HepG2 (cell line): ENCODE measurements at regions not wholly inside any gene's neighbourhood (a gene's known extent, or its start where the extent isn't known, plus 50 kb on each side); places are given as distances from the start of the nearest gene placed in this dataset.

Source experiments
- ATAC-seq: fragments of 200-7000 bp; cut with Tn5 transposase; 3 replicates; pipeline ENCODE4 v1.9.1; 2020; ENCODE audit warnings: mild to moderate bottlenecking, moderate library complexity
- BruUV-seq: library from RNA; stranded (reverse); fragments of 400-500 nt; replicated peaks from 2 replicates; lab custom pipeline; 2021; lab: Mats Ljungman, UMichigan
- CTCF ChIA-PET: fragments of 300-600 bp; formaldehyde crosslinking; extraction: SDS; loops from one replicate; lab custom pipeline; 2021; ENCODE audit warnings: low total read pairs, inconsistent platforms, low intra/inter-chr PET ratio; lab: Yijun Ruan, JAX
- POLR2A ChIA-PET: fragments of 350-600 bp; sonication (Branson Sonifier 250); formaldehyde crosslinking; loops from one replicate; lab custom pipeline; 2020; ENCODE audit warnings: antibody characterized with exemption, inconsistent platforms; lab: Yijun Ruan, JAX
- DNase-seq: peaks from one replicate; pipeline ENCODE4 v3.0.0-alpha.2; 2015; ENCODE audit warnings: low spot score
- FAIRE-seq: peaks from 3 replicates; lab custom pipeline; 2011; peaks lifted over from hg19 to GRCh38; lab: Jason Lieb, UNC
- H2AFZ ChIP-seq: one replicate; pipeline ENCODE4 v1.6.1; 2011; ENCODE audit warnings: low read length, inconsistent platforms
- H3K27ac ChIP-seq: fragments of 300-600 bp; 3 replicates; pipeline ENCODE4 v1.8.0; 2011; ENCODE audit warnings: mixed run types, mild to moderate bottlenecking, mixed read lengths, low read length, inconsistent platforms; ENCODE audit not compliant: insufficient read depth; ENCODE audit errors: extremely low read length
- H3K27me3 ChIP-seq, 2 experiments: fragments of 200-600 bp in 1 of 2; 2 replicates in 1 of 2; 3 replicates in 1 of 2; pipeline versions ENCODE4 v1.6.0 to v1.8.0; 2011; ENCODE audit warnings: low read length in 2 of 2, mild to moderate bottlenecking in 2 of 2, moderate library complexity in 2 of 2, inconsistent platforms in 1 of 2; ENCODE audit not compliant: insufficient read depth in 2 of 2, control insufficient read depth in 1 of 2
- H3K36me3 ChIP-seq, 2 experiments: fragments of 200-600 bp in 1 of 2; replicated peaks in 1 of 2; 2 replicates in 1 of 2; 3 replicates in 1 of 2; pipeline versions ENCODE4 v1.5.1 to v1.8.0; 2011; ENCODE audit warnings: low read length in 2 of 2, inconsistent platforms in 1 of 2; ENCODE audit not compliant: insufficient read depth in 2 of 2, control insufficient read depth in 1 of 2
- H3K4me1 ChIP-seq: 2 replicates; pipeline ENCODE4 v1.5.1; 2012; ENCODE audit warnings: low read length, inconsistent platforms; ENCODE audit not compliant: insufficient read depth
- H3K4me2 ChIP-seq: 2 replicates; pipeline ENCODE4 v1.6.0; 2011; ENCODE audit warnings: low read depth, low read length, inconsistent platforms
- H3K4me3 ChIP-seq, 3 experiments: fragments of 200-600 bp in 1 of 3; sonication (generic), shearing (Covaris generic) in 1 of 3; replicated peaks in 1 of 3; 2 replicates each; pipeline ENCODE4 v1.5.1; 2011 to 2016; ENCODE audit warnings: low read length in 3 of 3, inconsistent platforms in 2 of 3, low read depth in 2 of 3, mild to moderate bottlenecking in 2 of 3, control low read depth in 1 of 3, mixed read lengths in 1 of 3; ENCODE audit not compliant: insufficient read depth in 1 of 3
- H3K79me2 ChIP-seq: one replicate; pipeline ENCODE4 v1.6.1; 2011; ENCODE audit warnings: low read length, inconsistent platforms; ENCODE audit not compliant: insufficient read depth
- H3K9ac ChIP-seq: 2 replicates; pipeline ENCODE4 v1.6.0; 2011; ENCODE audit warnings: mild to moderate bottlenecking, low read depth, low read length, inconsistent platforms; ENCODE audit not compliant: insufficient read depth
- H3K9me3 ChIP-seq: 2 replicates; pipeline ENCODE4 v1.5.1; 2012; ENCODE audit warnings: mild to moderate bottlenecking, low read length
- H4K20me1 ChIP-seq: 2 replicates; pipeline ENCODE4 v1.6.0; 2011; ENCODE audit warnings: inconsistent platforms, mild to moderate bottlenecking, low read length, moderate library complexity; ENCODE audit not compliant: insufficient read depth
- ATM ChIP-seq: fragments of 450-650 bp; IDR thresholded peaks from 2 replicates; pipeline ENCODE4 v1.7.1; 2017; ENCODE audit warnings: mild to moderate bottlenecking, borderline replicate concordance
- BHLHE40 ChIP-seq: IDR thresholded peaks from 2 replicates; pipeline ENCODE4 v1.6.1; 2011; ENCODE audit warnings: low read length, improper control_type of control experiment
- CEBPB ChIP-seq: IDR thresholded peaks from 2 replicates; pipeline ENCODE4 v1.6.1; 2011; ENCODE audit warnings: low read depth, low read length, improper control_type of control experiment, borderline replicate concordance
- JDP2 ChIP-seq: sonication (generic); formaldehyde crosslinking; IDR thresholded peaks from 2 replicates; pipeline ENCODE4 v1.8.1; 2022; ENCODE audit warnings: missing genetic modification reagents, borderline replicate concordance
- ZNF615 ChIP-seq: sonication (generic); formaldehyde crosslinking; IDR thresholded peaks from 2 replicates; pipeline ENCODE4 v1.5.0; 2020; ENCODE audit warnings: mild to moderate bottlenecking, missing genetic modification reagents, borderline replicate concordance
- whole genome bisulfite sequencing: methylation state at CpG from one replicate; pipeline ENCODE4 v1.1.6; 2017; ENCODE audit warnings: low lambda C conversion rate; 5-methylcytosine and 5-hydroxymethylcytosine counted together
- in situ Hi-C: cut with HindIII; loops from 2 replicates; pipeline ENCODE4 v1.10.0; 2017; ENCODE audit warnings: low pct_unique_long_range_greater_than_20kb; ENCODE audit not compliant: extremely low pct_ligation_motif_present
- intact Hi-C: fragments of 100-400 bp; cut with micrococcal nuclease; formaldehyde crosslinking; loops from one replicate; pipeline ENCODE4 v1.10.0; 2022; ENCODE audit not compliant: unreplicated experiment
- TF ChIP-seq, protein P1 (sequence below): sonication (generic); formaldehyde crosslinking; IDR thresholded peaks from 2 replicates; pipeline ENCODE4 v1.4.0; 2020; ENCODE audit warnings: missing genetic modification reagents, borderline replicate concordance
- TF ChIP-seq, protein P2 (sequence below): sonication (generic); formaldehyde crosslinking; IDR thresholded peaks from 2 replicates; pipeline ENCODE4 v1.4.0; 2020; ENCODE audit warnings: missing genetic modification reagents
- TF ChIP-seq, protein P3 (sequence below): sonication (generic); formaldehyde crosslinking; IDR thresholded peaks from 2 replicates; pipeline ENCODE4 v1.5.1; 2020; ENCODE audit warnings: mild to moderate bottlenecking, missing genetic modification reagents
- TF ChIP-seq, protein P4 (sequence below): sonication (generic); formaldehyde crosslinking; IDR thresholded peaks from 2 replicates; pipeline ENCODE4 v1.4.0; 2020; ENCODE audit warnings: missing genetic modification reagents, mild to moderate bottlenecking, borderline replicate concordance

DNA sequence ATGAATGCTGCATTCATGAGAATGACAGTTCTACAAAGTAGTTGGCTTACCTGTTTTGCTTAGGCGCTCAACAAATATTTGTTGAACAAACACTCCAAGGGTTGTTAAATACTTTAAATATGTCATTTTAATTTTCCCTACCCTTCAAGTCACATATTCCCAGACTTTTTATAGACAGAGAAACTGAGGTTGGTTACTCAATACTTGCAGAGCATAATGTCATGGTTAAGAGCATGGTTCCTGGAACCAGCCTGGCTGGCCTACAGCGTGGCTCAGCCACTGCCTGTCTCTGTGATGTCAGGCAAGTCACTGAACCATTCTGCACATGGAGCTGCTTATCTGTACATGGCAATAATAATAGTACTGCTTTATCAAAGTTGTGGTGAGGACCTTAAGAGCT is 120.0 kb upstream of the STK17B start (continued):
- TF ChIP-seq, protein P1, sequence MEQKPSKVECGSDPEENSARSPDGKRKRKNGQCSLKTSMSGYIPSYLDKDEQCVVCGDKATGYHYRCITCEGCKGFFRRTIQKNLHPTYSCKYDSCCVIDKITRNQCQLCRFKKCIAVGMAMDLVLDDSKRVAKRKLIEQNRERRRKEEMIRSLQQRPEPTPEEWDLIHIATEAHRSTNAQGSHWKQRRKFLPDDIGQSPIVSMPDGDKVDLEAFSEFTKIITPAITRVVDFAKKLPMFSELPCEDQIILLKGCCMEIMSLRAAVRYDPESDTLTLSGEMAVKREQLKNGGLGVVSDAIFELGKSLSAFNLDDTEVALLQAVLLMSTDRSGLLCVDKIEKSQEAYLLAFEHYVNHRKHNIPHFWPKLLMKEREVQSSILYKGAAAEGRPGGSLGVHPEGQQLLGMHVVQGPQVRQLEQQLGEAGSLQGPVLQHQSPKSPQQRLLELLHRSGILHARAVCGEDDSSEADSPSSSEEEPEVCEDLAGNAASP (CRISPR knock-in tag), result no peak
- no peak for TF ChIP-seq JDP2 (CRISPR knock-in tag)
- no peak for TF ChIP-seq ZNF615 (CRISPR knock-in tag)
- no peak for TF ChIP-seq ATM
- no peak for TF ChIP-seq CEBPB

DNA sequence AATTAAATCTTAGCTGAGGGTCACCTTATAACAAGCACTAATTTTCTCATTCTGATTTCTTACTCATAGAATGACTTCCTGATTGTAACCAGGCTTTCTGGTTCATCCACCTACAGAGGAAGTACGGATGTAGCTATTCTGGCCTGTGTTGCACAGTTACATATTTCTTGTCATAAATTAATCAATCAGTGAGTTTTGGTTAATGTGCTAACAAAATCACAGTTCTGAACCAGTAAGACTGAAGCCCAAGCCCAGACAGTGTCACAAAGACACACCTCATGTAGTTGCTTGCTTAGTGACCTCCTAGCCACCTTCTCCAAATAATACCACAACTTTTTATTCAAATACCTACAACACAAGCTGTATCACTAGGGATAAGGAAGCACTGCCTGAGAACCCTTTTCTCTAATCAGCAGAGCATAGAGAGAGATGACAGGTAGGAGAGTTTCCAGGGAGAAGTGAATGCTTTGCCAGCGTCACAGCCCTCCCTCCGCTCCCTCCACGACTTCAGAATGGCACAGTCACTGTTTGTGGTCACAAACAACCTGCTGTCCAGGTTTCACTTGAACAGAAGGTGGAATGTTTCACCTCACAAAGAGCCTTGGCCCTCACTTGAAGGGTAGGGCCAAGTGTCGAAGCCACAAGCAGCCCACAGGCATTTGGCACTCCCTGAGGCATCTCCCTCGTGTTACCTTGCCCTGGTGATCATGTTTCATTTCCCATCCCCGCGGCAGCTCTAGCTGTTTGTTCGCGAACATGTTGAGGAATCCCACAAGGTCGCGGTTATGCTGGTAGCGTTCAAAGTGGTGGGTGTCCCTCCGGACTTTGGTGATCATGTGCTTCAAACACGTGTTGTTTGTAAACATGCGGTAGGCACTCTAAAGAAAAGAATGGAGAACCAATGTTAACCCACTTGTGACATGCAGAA is 120.8 kb upstream of the STK17B start:
- Histone ChIP-seq H3K36me3 (no peaks in the 10 kb centered on the region), H3K27ac (no peak overlapping the region), H2AFZ (no peak overlapping the region), H3K4me1 (no peaks in the 10 kb centered on the region), H3K9ac (no peak overlapping the region), H3K27me3 (no peaks in the 10 kb centered on the region), H3K4me3 (no peak overlapping the region), H3K79me2 (no peaks in the 10 kb centered on the region), H3K4me2 (no peak overlapping the region), H3K9me3 (no peaks in the 10 kb centered on the region), H4K20me1 (no peaks in the 10 kb centered on the region)
- no TSS peak for BruUV-seq
- FAIRE-seq, result peak; percentile 47
- peak; percentile 12 for DNase-seq
- 46% methylated on average over 16 of the region's 16 CpGs for WGBS
- ATAC-seq, result peak; percentile 53
- ChIA-PET POLR2A (no interaction called here), CTCF (no interaction called here)
- in situ Hi-C loops (loop anchor here (10.0 kb wide), 1 partner anchor 163 kb away; no protein-coding TSS in a partner anchor), intact Hi-C loops (no loop called here)
- TF ChIP-seq, protein P2, sequence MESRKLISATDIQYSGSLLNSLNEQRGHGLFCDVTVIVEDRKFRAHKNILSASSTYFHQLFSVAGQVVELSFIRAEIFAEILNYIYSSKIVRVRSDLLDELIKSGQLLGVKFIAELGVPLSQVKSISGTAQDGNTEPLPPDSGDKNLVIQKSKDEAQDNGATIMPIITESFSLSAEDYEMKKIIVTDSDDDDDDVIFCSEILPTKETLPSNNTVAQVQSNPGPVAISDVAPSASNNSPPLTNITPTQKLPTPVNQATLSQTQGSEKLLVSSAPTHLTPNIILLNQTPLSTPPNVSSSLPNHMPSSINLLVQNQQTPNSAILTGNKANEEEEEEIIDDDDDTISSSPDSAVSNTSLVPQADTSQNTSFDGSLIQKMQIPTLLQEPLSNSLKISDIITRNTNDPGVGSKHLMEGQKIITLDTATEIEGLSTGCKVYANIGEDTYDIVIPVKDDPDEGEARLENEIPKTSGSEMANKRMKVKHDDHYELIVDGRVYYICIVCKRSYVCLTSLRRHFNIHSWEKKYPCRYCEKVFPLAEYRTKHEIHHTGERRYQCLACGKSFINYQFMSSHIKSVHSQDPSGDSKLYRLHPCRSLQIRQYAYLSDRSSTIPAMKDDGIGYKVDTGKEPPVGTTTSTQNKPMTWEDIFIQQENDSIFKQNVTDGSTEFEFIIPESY (CRISPR knock-in tag), result peak; percentile 69; the same call in 1 of the 2 replicates
- TF ChIP-seq, protein P3, sequence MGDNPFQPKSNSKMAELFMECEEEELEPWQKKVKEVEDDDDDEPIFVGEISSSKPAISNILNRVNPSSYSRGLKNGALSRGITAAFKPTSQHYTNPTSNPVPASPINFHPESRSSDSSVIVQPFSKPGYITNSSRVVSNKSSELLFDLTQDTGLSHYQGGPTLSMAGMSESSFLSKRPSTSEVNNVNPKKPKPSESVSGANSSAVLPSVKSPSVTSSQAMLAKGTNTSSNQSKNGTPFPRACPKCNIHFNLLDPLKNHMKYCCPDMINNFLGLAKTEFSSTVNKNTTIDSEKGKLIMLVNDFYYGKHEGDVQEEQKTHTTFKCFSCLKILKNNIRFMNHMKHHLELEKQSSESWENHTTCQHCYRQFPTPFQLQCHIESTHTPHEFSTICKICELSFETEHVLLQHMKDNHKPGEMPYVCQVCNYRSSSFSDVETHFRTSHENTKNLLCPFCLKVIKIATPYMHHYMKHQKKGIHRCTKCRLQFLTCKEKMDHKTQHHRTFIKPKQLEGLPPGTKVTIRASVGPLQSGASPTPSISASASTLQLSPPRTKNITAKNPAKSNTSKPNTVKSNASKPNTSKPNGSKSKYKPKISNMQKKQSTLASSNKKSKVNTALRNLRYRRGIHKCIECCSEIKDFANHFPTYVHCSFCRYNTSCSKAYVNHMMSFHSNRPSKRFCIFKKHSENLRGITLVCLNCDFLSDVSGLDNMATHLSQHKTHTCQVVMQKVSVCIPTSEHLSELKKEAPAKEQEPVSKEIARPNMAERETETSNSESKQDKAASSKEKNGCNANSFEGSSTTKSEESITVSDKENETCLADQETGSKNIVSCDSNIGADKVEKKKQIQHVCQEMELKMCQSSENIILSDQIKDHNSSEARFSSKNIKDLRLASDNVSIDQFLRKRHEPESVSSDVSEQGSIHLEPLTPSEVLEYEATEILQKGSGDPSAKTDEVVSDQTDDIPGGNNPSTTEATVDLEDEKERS (CRISPR knock-in tag), result no peak
- TF ChIP-seq, protein P4, sequence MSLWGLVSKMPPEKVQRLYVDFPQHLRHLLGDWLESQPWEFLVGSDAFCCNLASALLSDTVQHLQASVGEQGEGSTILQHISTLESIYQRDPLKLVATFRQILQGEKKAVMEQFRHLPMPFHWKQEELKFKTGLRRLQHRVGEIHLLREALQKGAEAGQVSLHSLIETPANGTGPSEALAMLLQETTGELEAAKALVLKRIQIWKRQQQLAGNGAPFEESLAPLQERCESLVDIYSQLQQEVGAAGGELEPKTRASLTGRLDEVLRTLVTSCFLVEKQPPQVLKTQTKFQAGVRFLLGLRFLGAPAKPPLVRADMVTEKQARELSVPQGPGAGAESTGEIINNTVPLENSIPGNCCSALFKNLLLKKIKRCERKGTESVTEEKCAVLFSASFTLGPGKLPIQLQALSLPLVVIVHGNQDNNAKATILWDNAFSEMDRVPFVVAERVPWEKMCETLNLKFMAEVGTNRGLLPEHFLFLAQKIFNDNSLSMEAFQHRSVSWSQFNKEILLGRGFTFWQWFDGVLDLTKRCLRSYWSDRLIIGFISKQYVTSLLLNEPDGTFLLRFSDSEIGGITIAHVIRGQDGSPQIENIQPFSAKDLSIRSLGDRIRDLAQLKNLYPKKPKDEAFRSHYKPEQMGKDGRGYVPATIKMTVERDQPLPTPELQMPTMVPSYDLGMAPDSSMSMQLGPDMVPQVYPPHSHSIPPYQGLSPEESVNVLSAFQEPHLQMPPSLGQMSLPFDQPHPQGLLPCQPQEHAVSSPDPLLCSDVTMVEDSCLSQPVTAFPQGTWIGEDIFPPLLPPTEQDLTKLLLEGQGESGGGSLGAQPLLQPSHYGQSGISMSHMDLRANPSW (CRISPR knock-in tag), result no peak
- TF ChIP-seq BHLHE40, result 0 out of 2 replicates have a peak, but pooled peaks have one; percentile 8
